Left lung (tissue), 4 donors: ENCODE measurements at regions not wholly inside any gene's neighbourhood (a gene's known extent, or its start where the extent isn't known, plus 50 kb on each side); places are given as distances from the start of the nearest gene placed in this dataset.

Experiments used
- ATAC-seq: fragments of 200-7000 bp; cut with Tn5 transposase; one replicate; pipeline ENCODE4 v1.9.1; 2020; ENCODE audit warnings: moderate library complexity
- DNase-seq, 4 donors: peaks; one replicate each; pipeline ENCODE4 v3.0.0-alpha.2; 2013 to 2020
- H3K27ac ChIP-seq, 2 donors: fragments of 200-600 bp; sonication (generic) in 1 of 2; one replicate each; pipeline versions ENCODE4 v1.5.0 to v1.8.0; 2020 to 2021
- H3K27me3 ChIP-seq, 2 donors: fragments of 200-600 bp; sonication (generic) in 1 of 2; one replicate each; pipeline versions ENCODE4 v1.5.0 to v1.8.0; 2020 to 2021
- H3K36me3 ChIP-seq, 2 donors: fragments of 200-600 bp; sonication (generic) in 1 of 2; one replicate each; pipeline versions ENCODE4 v1.5.0 to v1.8.0; 2020 to 2021
- H3K4me1 ChIP-seq, 2 donors: fragments of 200-600 bp; one replicate each; pipeline ENCODE4 v1.8.0; 2021
- H3K4me3 ChIP-seq, 2 donors: fragments of 200-600 bp; sonication (generic) in 1 of 2; one replicate each; pipeline versions ENCODE4 v1.5.0 to v1.8.0; 2020 to 2021; ENCODE audit warnings: mild to moderate bottlenecking in 1 of 2
- H3K9me3 ChIP-seq, 2 donors: fragments of 200-600 bp; sonication (generic) in 1 of 2; one replicate each; pipeline versions ENCODE4 v1.5.0 to v1.8.0; 2020 to 2021
- CTCF ChIP-seq, 2 donors: fragments of 200-600 bp; sonication (generic) in 1 of 2; IDR thresholded peaks; one replicate each; pipeline versions ENCODE4 v1.5.0 to v1.8.0; 2021; ENCODE audit warnings: antibody characterized with exemption in 2 of 2
- intact Hi-C, 2 donors: fragments of 100-400 bp; cut with DNase I; formaldehyde crosslinking; loops; one replicate each; pipeline versions ENCODE4 v1.11.2 to v1.14.2; 2022
- donor health status: DM: no; HTN: yes; CAD: no.
- donor health status: DM: no; HTN: no; CAD: no.

- H3K4me3 ChIP-seq = no peak overlapping the region
- intact Hi-C loops = no loop called here
- no peak for TF ChIP-seq CTCF (IDR thresholded peaks at IDR 0.05)
- ATAC-seq (no peak), DNase-seq (no peak)
- no peaks in the 10 kb centered on the region for H3K36me3 ChIP-seq
- H3K9me3 ChIP-seq = peaks cover 0 to 23% of the 10 kb centered on the region in 2 donors
- H3K4me1 ChIP-seq = no peaks in the 10 kb centered on the region
- H3K27me3 ChIP-seq = no peaks in the 10 kb centered on the region
- H3K27ac ChIP-seq = no peak overlapping the region
These were observed 149.6 kb upstream of the SYNCRIP start for GRCh38 chr6:85792254-85792653.

- ATAC-seq = no peak
These were observed 133.2 kb upstream of the SYNCRIP start for GRCh38 chr6:85775883-85776282.

GRCh38 chr6:85772641-85773040 lies 130.0 kb upstream of the SYNCRIP start:
- Histone ChIP-seq H3K4me3 (no peak overlapping the region), H3K27ac (no peak overlapping the region), H3K27me3 (no peaks in the 10 kb centered on the region), H3K4me1 (no peaks in the 10 kb centered on the region), H3K36me3 (no peaks in the 10 kb centered on the region), H3K9me3 (peaks cover 0 to 4% of the 10 kb centered on the region in 2 donors)
- no peak for ATAC-seq
- DNase-seq = peak in 1 of 4 donors; percentile 45
- intact Hi-C loops = no loop called here
- no peak for TF ChIP-seq CTCF (IDR thresholded peaks at IDR 0.05)

More at GRCh38 chr6:85775883-85776282, 133.2 kb upstream of the SYNCRIP start:
- Histone ChIP-seq H3K4me1 (no peaks in the 10 kb centered on the region), H3K27me3 (no peaks in the 10 kb centered on the region), H3K27ac (no peak overlapping the region), H3K4me3 (no peak overlapping the region), H3K9me3 (peaks cover 0 to 17% of the 10 kb centered on the region in 2 donors), H3K36me3 (no peaks in the 10 kb centered on the region)
- intact Hi-C loops = no loop called here
- DNase-seq = no peak
- no peak for TF ChIP-seq CTCF (IDR thresholded peaks at IDR 0.05)

- H3K36me3 ChIP-seq = no peaks in the 10 kb centered on the region
- H3K9me3 ChIP-seq = no peaks in the 10 kb centered on the region
- no peak for TF ChIP-seq CTCF (IDR thresholded peaks at IDR 0.05)
- no peaks in the 10 kb centered on the region for H3K27me3 ChIP-seq
- H3K4me3 ChIP-seq = no peak overlapping the region
- no peak for ATAC-seq
- H3K4me1 ChIP-seq = no peaks in the 10 kb centered on the region
- DNase-seq = no peak
- H3K27ac ChIP-seq = no peak overlapping the region
- intact Hi-C loops = no loop called here
These were observed 129.3 kb upstream of the SYNCRIP start for GRCh38 chr6:85771925-85772430.

GRCh38 chr6:85771455-85771854 lies 128.8 kb upstream of the SYNCRIP start:
- ATAC-seq (no peak), DNase-seq (no peak)
- intact Hi-C loops = no loop called here
- H3K27ac ChIP-seq = no peak overlapping the region
- H3K4me1 ChIP-seq = no peaks in the 10 kb centered on the region
- H3K27me3 ChIP-seq = no peaks in the 10 kb centered on the region
- H3K36me3 ChIP-seq = no peaks in the 10 kb centered on the region
- H3K4me3 ChIP-seq = no peak overlapping the region
- no peak for TF ChIP-seq CTCF (IDR thresholded peaks at IDR 0.05)
- no peaks in the 10 kb centered on the region for H3K9me3 ChIP-seq
